K562 (cell line): ENCODE measurements at regions not wholly inside any gene's neighbourhood (a gene's known extent, or its start where the extent isn't known, plus 50 kb on each side); places are given as distances from the start of the nearest gene placed in this dataset.

ENCODE experiments used
- ATAC-seq: fragments of 200-7000 bp; cut with Tn5 transposase; 3 replicates; pipeline ENCODE4 v1.9.1; 2020; ENCODE audit warnings: moderate library complexity
- BruUV-seq: library from RNA; stranded (reverse); fragments of 400-500 nt; replicated peaks from 2 replicates; lab custom pipeline; 2021; lab: Mats Ljungman, UMichigan
- CTCF ChIA-PET: fragments of 300-600 bp; formaldehyde crosslinking; extraction: SDS; loops from one replicate; lab custom pipeline; 2021; ENCODE audit warnings: low intra/inter-chr PET ratio; lab: Yijun Ruan, JAX
- POLR2A ChIA-PET: fragments of 300-600, 350-650 bp; sonication (Branson Sonifier 250); formaldehyde crosslinking; extraction: SDS; loops from one replicate; lab custom pipeline; 2021; ENCODE audit warnings: antibody characterized with exemption, inconsistent platforms; lab: Yijun Ruan, JAX
- DNase-seq, 4 experiments: peaks; one replicate each; pipeline versions ENCODE4 v3.0.0 to v3.0.0-alpha.2; 2011 to 2018; ENCODE audit warnings: low spot score in 3 of 4, mixed read lengths in 3 of 4; ENCODE audit errors: extremely low read depth in 1 of 4
- FAIRE-seq: peaks from 2 replicates; lab custom pipeline; 2011; peaks lifted over from hg19 to GRCh38; lab: Jason Lieb, UNC
- H2AFZ ChIP-seq: 2 replicates; pipeline ENCODE4 v1.6.0; 2011; ENCODE audit warnings: low read depth, low read length, control low read depth, inconsistent platforms
- H3K27ac ChIP-seq: fragments of 200-600 bp; 3 replicates; pipeline ENCODE4 v1.8.0; 2011; ENCODE audit warnings: low read depth, mild to moderate bottlenecking, control low read depth, inconsistent platforms, low read length, moderate library complexity, mixed read lengths; ENCODE audit errors: extremely low read depth
- H3K27me3 ChIP-seq, 2 experiments: fragments of 300-600 bp in 1 of 2; 2 replicates in 1 of 2; 3 replicates in 1 of 2; pipeline versions ENCODE4 v1.6.0 to v1.8.0; 2011; ENCODE audit warnings: inconsistent platforms in 2 of 2, low read length in 2 of 2, mild to moderate bottlenecking in 1 of 2, mixed read lengths in 1 of 2, moderate library complexity in 1 of 2; ENCODE audit not compliant: control insufficient read depth in 2 of 2, insufficient read depth in 2 of 2
- H3K36me3 ChIP-seq: fragments of 300-600 bp; 3 replicates; pipeline ENCODE4 v1.8.0; 2011; ENCODE audit warnings: mild to moderate bottlenecking, low read length, inconsistent platforms; ENCODE audit not compliant: control insufficient read depth, insufficient read depth
- H3K4me1 ChIP-seq, 2 experiments: fragments of 200-600 bp in 1 of 2; replicated peaks in 1 of 2; 2 replicates in 1 of 2; 3 replicates in 1 of 2; pipeline versions ENCODE4 v1.5.1 to v1.8.0; 2011; ENCODE audit warnings: inconsistent platforms in 2 of 2, low read length in 2 of 2, mild to moderate bottlenecking in 1 of 2, mixed read lengths in 1 of 2, moderate library complexity in 1 of 2; ENCODE audit not compliant: control insufficient read depth in 2 of 2, insufficient read depth in 2 of 2
- H3K4me2 ChIP-seq: 2 replicates; pipeline ENCODE4 v1.6.1; 2011; ENCODE audit warnings: low read length, control low read depth, inconsistent platforms, mixed read lengths; ENCODE audit not compliant: insufficient read depth
- H3K4me3 ChIP-seq: fragments of 200-600 bp; sonication (generic), shearing (Covaris generic); 2 replicates; pipeline ENCODE4 v1.5.1; 2016; ENCODE audit warnings: control low read depth, inconsistent platforms
- H3K79me2 ChIP-seq: fragments of 200-600 bp; 3 replicates; pipeline ENCODE4 v1.8.0; 2011; ENCODE audit warnings: low read length, inconsistent platforms; ENCODE audit not compliant: control insufficient read depth, insufficient read depth
- H3K9ac ChIP-seq, 2 experiments: 2 replicates each; pipeline versions ENCODE4 v1.6.0 to v1.6.1; 2011; ENCODE audit warnings: low read depth in 2 of 2, low read length in 2 of 2, control low read depth in 1 of 2, inconsistent platforms in 1 of 2, mild to moderate bottlenecking in 1 of 2, mixed read lengths in 1 of 2; ENCODE audit not compliant: insufficient read depth in 1 of 2
- H3K9me1 ChIP-seq: one replicate; pipeline ENCODE4 v1.6.0; 2011; ENCODE audit warnings: inconsistent platforms, mild to moderate bottlenecking, low read length, moderate library complexity; ENCODE audit not compliant: control insufficient read depth, insufficient read depth
- H3K9me3 ChIP-seq: replicated peaks from 2 replicates; pipeline ENCODE4 v1.5.1; 2011; ENCODE audit warnings: low read depth, low read length, inconsistent platforms; ENCODE audit not compliant: control insufficient read depth, insufficient read depth
- H4K20me1 ChIP-seq: replicated peaks from 2 replicates; pipeline ENCODE4 v1.6.1; 2011; ENCODE audit warnings: low read length, inconsistent platforms, mixed read lengths; ENCODE audit not compliant: control insufficient read depth, insufficient read depth
- FOXP4 ChIP-seq: sonication (generic); formaldehyde crosslinking; IDR thresholded peaks from 2 replicates; pipeline ENCODE4 v1.8.0; 2022; ENCODE audit warnings: mild to moderate bottlenecking, missing genetic modification reagents, borderline replicate concordance
- HINFP ChIP-seq: fragments of 450-650 bp; conservative IDR thresholded peaks from 2 replicates; pipeline ENCODE4 v1.6.1; 2016; ENCODE audit warnings: missing genetic modification characterization, low read depth, mild to moderate bottlenecking, control low read depth, missing compliant biosample characterization
- NELFE ChIP-seq: IDR thresholded peaks from 2 replicates; pipeline ENCODE4 v1.6.1; 2011; ENCODE audit warnings: mild to moderate bottlenecking; ENCODE audit not compliant: insufficient read depth, insufficient read length
- PATZ1 ChIP-seq: fragments of 250-450 bp; sonication (Bioruptor Pico); IDR thresholded peaks from 2 replicates; pipeline ENCODE4 v1.5.0; 2020; ENCODE audit warnings: mild to moderate bottlenecking, borderline replicate concordance
- TBL1XR1 ChIP-seq, 2 experiments: IDR thresholded peaks; 2 replicates each; pipeline ENCODE4 v1.6.1; 2012; ENCODE audit warnings: improper control_type of control experiment in 2 of 2, low read length in 2 of 2, mild to moderate bottlenecking in 1 of 2
- TFE3 ChIP-seq: fragments of 450-650 bp; formaldehyde crosslinking; IDR thresholded peaks from 2 replicates; pipeline ENCODE4 v1.4.0; 2020; ENCODE audit warnings: mild to moderate bottlenecking, mixed read lengths
- ZNF253 ChIP-seq: fragments of 250-450 bp; sonication (Bioruptor Pico); conservative IDR thresholded peaks from 2 replicates; pipeline ENCODE4 v1.6.1; 2021; ENCODE audit warnings: mild to moderate bottlenecking
- ZNF609 ChIP-seq: sonication (generic); formaldehyde crosslinking; IDR thresholded peaks from 2 replicates; pipeline ENCODE4 v1.8.1; 2023; ENCODE audit warnings: missing genetic modification reagents, mild to moderate bottlenecking, borderline replicate concordance
- ZNF76 ChIP-seq: fragments of 250-450 bp; sonication (Bioruptor Pico); IDR thresholded peaks from 2 replicates; pipeline ENCODE4 v1.4.0; 2020; ENCODE audit warnings: mild to moderate bottlenecking, moderate library complexity, borderline replicate concordance
- WGBS: fragments of 100-300 bp; shearing (Covaris generic); methylation state at CpG from one replicate; pipeline ENCODE4 v1.1.6; 2016; ENCODE audit warnings: low coverage, mixed read lengths; ENCODE audit not compliant: insufficient coverage; ENCODE audit errors: missing lambda C conversion rate; 5-methylcytosine and 5-hydroxymethylcytosine counted together
- in situ Hi-C: fragments of 300-500 bp; cut with MboI; formaldehyde crosslinking; loops from 4 replicates; pipeline ENCODE4 v1.15.0; 2018; ENCODE audit warnings: inconsistent platforms, mixed read lengths
- intact Hi-C: fragments of 100-400 bp; cut with micrococcal nuclease; formaldehyde crosslinking; loops from 2 replicates; pipeline ENCODE4 v1.14.2; 2022

- Histone ChIP-seq H3K4me3 (no peak overlapping the region), H3K9me3 (no peaks in the 10 kb centered on the region), H3K79me2 (no peaks in the 10 kb centered on the region), H3K9ac (no peak overlapping the region), H3K27ac (no peak overlapping the region), H3K4me2 (no peak overlapping the region), H3K9me1 (no peaks in the 10 kb centered on the region), H3K4me1 (no peaks in the 10 kb centered on the region), H3K36me3 (no peaks in the 10 kb centered on the region), H4K20me1 (no peaks in the 10 kb centered on the region), H3K27me3 (0 out of 5 replicates have a peak, but pooled peaks cover 0 to 7% of the 10 kb centered on the region in 2 experiments), H2AFZ (no peak overlapping the region)
- DNase-seq (no peak), FAIRE-seq (no peak), ATAC-seq (no peak)
- 0% methylated on average over 3 of the region's 4 CpGs for WGBS
- in situ Hi-C loops, result no loop called here
- BruUV-seq, result no TSS peak
- POLR2A ChIA-PET, result no interaction called here
- CTCF ChIA-PET, result no interaction called here
- intact Hi-C loops, result no loop called here
- no peak for TF ChIP-seq NELFE
- TF ChIP-seq TBL1XR1 (IDR thresholded peaks at IDR 0.05; ENCODE audit: low read length in 2 of 2), result no peak
- no peak for TF ChIP-seq FOXP4 (CRISPR knock-in tag)
- no peak for TF ChIP-seq TFE3
- no peak for TF ChIP-seq ZNF609 (CRISPR knock-in tag)
- no peak for TF ChIP-seq ZNF253
- TF ChIP-seq ZNF76 (CRISPR knock-in tag), result no peak
- TF ChIP-seq PATZ1 (CRISPR knock-in tag), result no peak
- TF ChIP-seq HINFP (tag), result no peak
These were observed 456.3 kb downstream of the IRS2 start for GRCh38 chr13:109330123-109330522.
